HG03135 (cell line): ENCODE measurements at regions not wholly inside any gene's neighbourhood (a gene's known extent, or its start where the extent isn't known, plus 50 kb on each side); places are given as distances from the start of the nearest gene placed in this dataset.
"Not testable (repeated sequence)": the region's sequence is repeated elsewhere in the genome, so short reads cannot be mapped to it uniquely, and the experiment has no call there.

ENCODE experiments used
- ATAC-seq: cut with Tn5 transposase; IDR thresholded peaks from one replicate; pipeline ENCODE4 v1.9.1; 2021; ENCODE audit warnings: mild to moderate bottlenecking, moderate library complexity; ENCODE audit not compliant: unreplicated experiment

GRCh38 chr12:105575235-105575634, 244.7 kb downstream of the C12orf75 start:
- no peak for ATAC-seq

GRCh38 chr12:105576261-105576660, 245.8 kb downstream of the C12orf75 start:
- no peak for ATAC-seq

GRCh38 chr12:105580821-105581352, 250.4 kb downstream of the C12orf75 start:
- no peak for ATAC-seq

GRCh38 chr12:105581420-105581819, 250.9 kb downstream of the C12orf75 start:
- ATAC-seq: no peak

- no peak for ATAC-seq
Observed at GRCh38 chr12:105585107-105585506, 254.6 kb downstream of the C12orf75 start.

- ATAC-seq: no peak
Observed at GRCh38 chr12:105587237-105587636, 256.7 kb downstream of the C12orf75 start.

DNA sequence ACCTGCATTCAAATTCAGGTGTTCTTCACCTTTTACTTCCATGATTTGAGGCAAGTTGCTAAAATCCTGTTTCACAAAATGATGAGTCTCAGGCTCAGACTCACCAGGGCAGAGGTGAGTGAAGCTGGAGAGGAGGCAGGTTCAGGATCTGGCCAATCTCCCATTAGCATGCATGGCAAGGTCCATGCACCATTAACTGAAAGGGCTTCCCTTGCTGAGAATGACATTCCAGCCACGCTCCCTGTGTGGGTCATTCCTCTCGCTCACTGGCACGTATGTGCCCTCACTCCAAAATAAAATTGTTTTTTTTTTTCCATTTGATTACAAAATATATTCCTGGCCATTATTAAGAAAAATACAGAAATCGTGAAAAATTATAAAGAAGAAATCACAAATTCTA, 257.6 kb downstream of the C12orf75 start:
- ATAC-seq: no peak

DNA sequence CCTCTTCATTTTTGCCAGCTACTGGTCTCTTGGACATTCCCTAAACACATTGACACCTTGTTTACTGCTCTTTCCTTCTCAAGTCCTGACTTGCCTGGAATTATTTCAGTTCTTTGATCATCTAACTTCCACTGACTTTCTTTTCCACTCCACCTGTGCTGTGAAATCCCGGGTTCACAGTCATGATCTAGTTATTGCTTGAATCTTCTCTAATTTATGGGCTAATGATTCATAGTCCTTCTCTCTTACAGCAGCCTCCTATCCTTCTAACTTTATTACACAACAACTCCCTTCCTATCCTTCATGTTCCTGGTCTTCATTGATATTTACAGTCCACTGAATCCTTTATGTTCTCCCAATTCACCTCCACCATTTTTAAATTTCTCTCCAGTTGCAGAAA, 260.1 kb downstream of the C12orf75 start:
- no peak for ATAC-seq

DNA sequence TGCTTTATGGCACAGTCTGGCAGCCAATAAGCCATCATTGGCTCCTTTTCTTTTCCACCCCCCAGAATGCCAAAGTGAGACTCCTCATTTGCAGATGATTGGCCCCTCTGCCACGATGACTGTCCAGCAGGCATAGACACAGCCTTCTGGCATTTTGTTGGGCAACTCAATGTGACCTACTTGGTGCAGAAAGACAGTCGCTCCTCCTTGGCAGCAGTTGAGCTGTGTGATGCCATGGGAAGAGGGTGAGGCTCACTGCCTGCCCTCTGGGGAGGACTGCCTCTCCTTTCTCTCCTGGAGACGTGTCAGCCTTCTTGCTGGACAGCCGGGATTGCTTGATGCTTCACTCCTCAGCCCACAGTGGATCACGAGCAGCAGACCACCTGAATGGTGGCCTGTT, 264.9 kb downstream of the C12orf75 start:
- ATAC-seq: no peak

GRCh38 chr12:105596731-105597130, 266.2 kb downstream of the C12orf75 start:
- no peak for ATAC-seq

DNA sequence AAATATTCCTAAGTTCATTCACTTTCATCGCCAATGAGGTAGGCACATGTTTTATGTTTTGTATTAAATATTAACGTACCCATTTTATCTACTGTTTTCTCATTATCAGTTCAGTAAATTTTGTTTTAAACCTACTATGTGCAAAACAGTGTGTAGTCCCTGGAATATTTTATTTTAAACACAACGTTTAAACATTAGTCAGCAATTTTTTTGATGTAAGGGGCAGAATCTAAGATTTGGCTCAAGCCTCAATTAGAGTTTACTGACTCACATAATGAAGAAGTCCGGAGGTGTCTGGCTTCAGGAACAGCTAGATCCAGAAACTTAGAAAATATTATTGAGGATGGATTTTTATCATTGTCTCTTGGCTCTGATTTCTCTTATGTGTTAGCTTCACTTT, 267.5 kb downstream of the C12orf75 start:
- no peak for ATAC-seq

GRCh38 chr12:105600911-105601545, 270.5 kb downstream of the C12orf75 start:
- ATAC-seq: no peak

GRCh38 chr12:105602312-105602711, 271.8 kb downstream of the C12orf75 start:
- not testable (repeated sequence) for ATAC-seq

DNA sequence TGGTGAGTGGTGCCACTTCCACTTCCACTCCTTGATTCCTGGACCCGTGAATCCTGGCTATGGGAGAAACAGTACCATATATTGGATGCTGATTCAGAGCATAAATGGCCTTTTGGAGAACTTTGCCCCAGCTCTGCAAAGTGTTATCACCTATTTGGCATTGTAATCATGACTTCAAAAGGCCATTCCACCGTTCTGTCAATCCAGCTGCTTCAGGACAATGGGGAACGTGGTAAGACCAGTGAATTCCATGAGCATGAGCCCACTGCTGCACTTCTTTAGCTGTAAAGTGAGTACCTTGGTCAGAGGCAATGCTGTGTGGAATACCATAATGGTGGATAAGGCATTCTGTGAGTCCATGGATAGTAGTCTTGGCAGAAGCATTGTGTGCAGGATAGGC, 273.8 kb downstream of the C12orf75 start:
- ATAC-seq: not testable (repeated sequence)

GRCh38 chr12:105606613-105607012, 276.1 kb downstream of the C12orf75 start:
- ATAC-seq: not testable (repeated sequence)

GRCh38 chr12:105609001-105609400, 278.5 kb downstream of the C12orf75 start:
- not testable (repeated sequence) for ATAC-seq

- no peak for ATAC-seq
Observed at GRCh38 chr12:105610459-105610858, 280.0 kb downstream of the C12orf75 start.

- ATAC-seq: no peak
Observed at GRCh38 chr12:105611340-105611739, 280.8 kb downstream of the C12orf75 start.

DNA sequence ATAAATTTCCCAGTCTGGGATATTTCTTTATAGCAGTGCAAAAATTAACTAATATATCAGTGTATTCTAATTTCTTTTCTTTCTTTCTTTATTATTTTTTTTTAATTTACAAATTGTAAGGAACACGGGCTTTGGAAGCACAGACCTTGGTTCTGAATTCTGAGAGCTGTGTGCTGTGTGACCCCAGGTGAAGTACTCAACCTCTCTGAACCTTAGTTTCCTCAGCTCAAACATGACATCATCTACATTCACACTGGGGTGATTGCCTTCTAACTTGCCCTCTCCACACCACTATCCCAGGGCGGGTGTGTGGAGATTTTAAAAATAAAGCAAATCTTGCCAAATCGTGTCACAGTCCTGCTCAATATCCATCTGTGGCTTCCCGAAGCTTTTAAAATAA, 282.8 kb downstream of the C12orf75 start:
- no peak for ATAC-seq

DNA sequence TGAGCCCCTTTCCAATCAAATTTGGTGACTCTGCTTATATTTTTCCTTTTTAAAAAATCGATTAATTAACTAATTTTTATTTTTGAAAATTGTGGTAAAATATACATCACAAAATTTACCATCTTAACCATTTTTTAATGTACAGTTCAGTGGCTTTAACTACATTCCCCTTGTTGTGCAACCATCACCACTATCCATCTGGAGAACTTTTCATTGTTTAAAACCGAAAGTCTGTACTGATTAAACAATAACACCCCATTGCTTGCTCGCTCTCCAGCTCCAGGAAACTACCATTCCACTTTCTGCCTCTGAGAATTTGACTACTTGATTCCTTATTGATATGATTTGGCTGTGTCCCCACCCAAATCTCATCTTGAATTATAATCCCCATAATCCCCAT, 283.4 kb downstream of the C12orf75 start:
- ATAC-seq: no peak

DNA sequence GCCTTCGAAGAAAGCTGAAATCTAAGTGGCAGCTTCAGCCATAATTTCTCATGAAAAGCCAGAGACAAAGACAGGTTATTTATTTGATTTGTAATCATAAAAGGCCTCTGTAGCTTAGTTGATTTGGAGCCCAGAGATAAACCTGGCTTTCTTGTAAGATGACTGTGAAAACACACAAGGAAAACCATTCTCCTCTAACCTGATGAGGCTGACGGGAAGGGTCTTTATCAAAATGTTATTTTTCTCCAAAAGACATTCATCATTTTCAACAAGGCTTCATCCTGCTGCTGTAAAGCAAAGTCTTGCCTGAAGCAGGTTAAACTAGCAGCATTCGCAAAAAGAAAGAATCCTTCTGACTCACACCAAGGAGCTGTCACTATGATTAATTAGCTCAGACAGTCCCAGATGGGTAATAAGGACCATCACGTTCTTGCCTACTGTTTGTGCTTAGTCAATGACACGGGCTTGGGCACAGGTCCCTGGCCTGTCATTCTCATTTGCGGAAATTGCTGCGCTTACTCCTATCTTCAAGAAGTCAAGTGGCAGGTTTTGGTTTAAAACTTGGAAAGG, 286.6 kb downstream of the C12orf75 start:
- ATAC-seq: no peak

DNA sequence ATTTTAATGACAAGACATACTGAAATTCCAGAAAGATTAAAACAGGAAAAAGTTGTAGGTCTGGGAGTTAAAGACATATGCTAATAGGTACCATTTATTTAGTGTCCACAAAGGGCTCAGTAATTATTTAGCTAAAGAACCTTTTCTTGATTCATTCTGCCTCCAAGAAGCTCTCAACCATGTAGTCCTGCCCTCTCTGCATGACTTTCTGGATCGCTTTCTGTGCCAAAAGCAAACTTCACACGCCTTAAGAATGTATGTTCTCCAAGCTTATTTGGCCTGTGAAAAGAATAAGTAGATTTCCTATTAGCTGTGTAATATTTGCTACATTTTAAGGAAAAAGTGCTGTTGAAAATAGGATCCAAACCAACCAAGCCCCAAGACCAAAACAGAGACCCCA, 291.7 kb downstream of the C12orf75 start:
- no peak for ATAC-seq
